Esophagus muscularis mucosa (tissue), 3 donors: ENCODE measurements at regions not wholly inside any gene's neighbourhood (a gene's known extent, or its start where the extent isn't known, plus 50 kb on each side); places are given as distances from the start of the nearest gene placed in this dataset.

Experiments used
- CTCF ChIP-seq, 3 experiments: fragments of 200-600 bp in 2 of 3; fragments of 450-650 bp in 1 of 3; sonication (generic) in 2 of 3; IDR thresholded peaks; one replicate each; pipeline ENCODE4 v1.5.1; 2017 to 2019; ENCODE audit warnings: antibody characterized with exemption in 3 of 3, mild to moderate bottlenecking in 2 of 3, moderate library complexity in 1 of 3
- POLR2A ChIP-seq: fragments of 450-650 bp; IDR thresholded peaks from one replicate; pipeline ENCODE4 v1.6.1; 2017; ENCODE audit warnings: antibody characterized with exemption, moderate library complexity, mild to moderate bottlenecking, low read depth
- POLR2AphosphoS5 ChIP-seq, 2 donors: sonication (generic); formaldehyde crosslinking; IDR thresholded peaks; one replicate each; pipeline ENCODE4 v1.6.1; 2017; ENCODE audit warnings: antibody characterized with exemption in 2 of 2

GRCh38 chr4:136713140-136713539, 819.2 kb downstream of the PCDH18 start:
- no peak for TF ChIP-seq CTCF (IDR thresholded peaks at IDR 0.05)
- TF ChIP-seq POLR2AphosphoS5 (IDR thresholded peaks at IDR 0.05), result no peak
- TF ChIP-seq POLR2A, result no peak
